T-cell (primary cell): ENCODE measurements at regions not wholly inside any gene's neighbourhood (a gene's known extent, or its start where the extent isn't known, plus 50 kb on each side); places are given as distances from the start of the nearest gene placed in this dataset.

Experiments used
- ATAC-seq, 4 experiments: fragments of 200-7000 bp in 3 of 4; fragments of 150-1000 bp in 1 of 4; cut with Tn5 transposase; replicated peaks in 1 of 4; 1 replicate in 3 of 4; 2 replicates in 1 of 4; pipeline ENCODE4 v1.10.0; 2021; ENCODE audit warnings: moderate library complexity in 3 of 4, mild to moderate bottlenecking in 2 of 4, moderate number of reproducible peaks in 1 of 4
- CTCF ChIA-PET, 2 donors: fragments of 300-600 bp; sonication (Branson Sonifier 250); formaldehyde crosslinking; loops; one replicate each; lab custom pipeline; 2022; ENCODE audit warnings: antibody characterized with exemption in 2 of 2; lab: Charles Lee
- POLR2A ChIA-PET, 2 donors: fragments of 300-600 bp; sonication (Branson Sonifier 250); formaldehyde crosslinking; loops; one replicate each; lab custom pipeline; 2022; ENCODE audit warnings: antibody characterized with exemption in 2 of 2; lab: Charles Lee
- DNase-seq, 35 experiments: peaks; one replicate each; pipeline versions ENCODE4 v3.0.0 to v3.0.0-alpha.2; 2013 to 2023
- H3K27ac ChIP-seq: one replicate; pipeline ENCODE4 v1.5.1; 2013; ENCODE audit warnings: low read length
- H3K27me3 ChIP-seq, 2 experiments: replicated peaks in 1 of 2; 1 replicate in 1 of 2; 2 replicates in 1 of 2; pipeline versions ENCODE4 v1.6.1 to v1.7.0; 2013; ENCODE audit warnings: low read length in 1 of 2, mixed read lengths in 1 of 2; ENCODE audit not compliant: control insufficient read depth in 2 of 2, insufficient read depth in 2 of 2; ENCODE audit errors: extremely low read depth in 1 of 2
- H3K36me3 ChIP-seq, 2 donors: 1 replicate in 1 of 2; 2 replicates in 1 of 2; pipeline versions ENCODE4 v1.6.1 to v1.7.0; 2013; ENCODE audit warnings: low read length in 1 of 2; ENCODE audit not compliant: control insufficient read depth in 2 of 2, insufficient read depth in 1 of 2; ENCODE audit errors: extremely low read depth in 1 of 2
- H3K4me1 ChIP-seq, 2 experiments: 1 replicate in 1 of 2; 2 replicates in 1 of 2; pipeline versions ENCODE4 v1.6.1 to v1.7.0; 2013; ENCODE audit warnings: low read length in 2 of 2, mixed read lengths in 1 of 2; ENCODE audit not compliant: insufficient read depth in 2 of 2, control insufficient read depth in 1 of 2; ENCODE audit errors: extremely low read depth in 1 of 2
- H3K4me3 ChIP-seq, 2 donors: 1 replicate in 1 of 2; 2 replicates in 1 of 2; pipeline versions ENCODE4 v1.5.1 to v1.7.0; 2013; ENCODE audit warnings: mild to moderate bottlenecking in 2 of 2, low read length in 1 of 2, moderate library complexity in 1 of 2; ENCODE audit not compliant: control insufficient read depth in 1 of 2; ENCODE audit errors: extremely low read depth in 1 of 2
- H3K9me3 ChIP-seq: 2 replicates; pipeline ENCODE4 v1.7.0; 2013
- H3K27ac Mint-ChIP-seq, 2 donors: one replicate each; pipeline ENCODE4 v1.8.0; 2020 to 2021; ENCODE audit warnings: mild to moderate bottlenecking in 2 of 2, mixed read lengths in 2 of 2
- H3K27me3 Mint-ChIP-seq, 2 donors: one replicate each; pipeline ENCODE4 v1.8.0; 2021 to 2022; ENCODE audit warnings: mixed read lengths in 2 of 2
- H3K36me3 Mint-ChIP-seq: one replicate; pipeline ENCODE4 v1.8.0; 2021; ENCODE audit warnings: mixed read lengths
- H3K4me1 Mint-ChIP-seq, 3 donors: one replicate each; pipeline ENCODE4 v1.8.0; 2020 to 2022; ENCODE audit warnings: mixed read lengths in 3 of 3, mild to moderate bottlenecking in 1 of 3
- H3K4me3 Mint-ChIP-seq, 3 donors: one replicate each; pipeline ENCODE4 v1.8.0; 2020 to 2022; ENCODE audit warnings: mild to moderate bottlenecking in 3 of 3, mixed read lengths in 3 of 3, moderate library complexity in 3 of 3
- H3K9me3 Mint-ChIP-seq, 3 donors: one replicate each; pipeline ENCODE4 v1.8.0; 2020 to 2022; ENCODE audit warnings: mixed read lengths in 3 of 3
- WGBS: methylation state at CpG from one replicate; pipeline ENCODE4 v1.1.5; 2013; ENCODE audit warnings: missing lambda C conversion rate; ENCODE audit not compliant: insufficient coverage; 5-methylcytosine and 5-hydroxymethylcytosine counted together

DNA sequence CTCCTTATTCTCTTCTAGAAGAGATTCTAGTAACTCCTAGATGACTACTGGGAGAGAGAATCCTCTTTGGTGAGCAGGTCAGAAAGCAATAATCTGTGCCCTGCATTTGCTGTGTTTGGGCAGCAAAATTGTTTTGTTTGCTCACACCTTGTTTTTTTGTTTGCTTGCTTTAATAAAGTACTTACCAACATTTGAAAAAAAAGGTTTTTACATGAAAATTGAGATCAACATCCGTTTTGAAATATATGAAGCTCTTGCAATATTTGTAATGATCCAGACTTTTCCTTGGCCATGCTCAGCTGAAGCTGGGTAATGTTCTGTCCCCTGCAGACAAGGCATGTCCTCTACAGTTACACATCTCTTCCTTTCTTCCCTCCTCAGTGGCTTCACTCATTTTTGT, 62.2 kb downstream of the DIPK2A start:
- Histone ChIP-seq H3K4me1 (no peaks in the 10 kb centered on the region), H3K27me3 (no peaks in the 10 kb centered on the region), H3K4me3 (no peak overlapping the region), H3K9me3 (no peaks in the 10 kb centered on the region), H3K36me3 (no peaks in the 10 kb centered on the region), H3K27ac (no peak overlapping the region)
- Mint-ChIP-seq H3K36me3 (no peaks in the 10 kb centered on the region), H3K4me1 (peaks cover 0 to 8% (median 0%) of the 10 kb centered on the region in 3 donors), H3K27me3 (no peaks in the 10 kb centered on the region), H3K27ac (no peak overlapping the region), H3K9me3 (no peaks in the 10 kb centered on the region), H3K4me3 (no peak overlapping the region)
- 60% methylated on average over 1 of the region's 1 CpG for WGBS
- no peak for ATAC-seq
- DNase-seq = no peak
- ChIA-PET CTCF (no interaction called here), POLR2A (no interaction called here)

DNA sequence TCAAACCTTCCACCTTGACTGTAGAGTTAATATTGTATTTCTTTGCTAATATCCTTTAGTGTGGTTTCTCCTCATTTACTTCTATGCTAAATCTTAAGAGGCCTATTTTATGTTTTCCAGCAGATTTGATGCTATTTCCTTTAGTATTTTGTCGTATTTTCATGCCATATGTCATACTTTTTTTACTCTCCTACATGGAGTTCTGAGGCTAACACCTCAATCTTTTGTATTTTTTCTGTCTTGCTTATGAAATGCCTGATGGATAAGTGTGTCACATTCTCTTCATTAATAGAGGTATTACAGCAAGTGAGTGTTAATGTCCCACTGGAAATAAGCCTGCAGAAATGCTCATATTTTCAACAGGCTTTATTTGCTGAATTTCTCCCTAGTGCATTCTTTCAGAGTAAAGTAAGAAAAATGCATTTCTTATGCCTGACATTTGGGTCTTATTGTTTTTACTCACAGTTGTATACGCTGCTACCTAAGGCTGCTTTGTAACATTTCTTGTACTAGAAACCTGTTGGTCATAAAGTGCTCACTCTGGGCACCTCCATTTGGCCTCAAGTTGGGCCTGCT, 63.2 kb downstream of the DIPK2A start:
- ChIA-PET CTCF (no interaction called here), POLR2A (no interaction called here)
- Histone ChIP-seq H3K36me3 (no peaks in the 10 kb centered on the region), H3K4me3 (no peak overlapping the region), H3K27ac (no peak overlapping the region), H3K9me3 (no peaks in the 10 kb centered on the region), H3K4me1 (no peaks in the 10 kb centered on the region), H3K27me3 (no peaks in the 10 kb centered on the region)
- Mint-ChIP-seq H3K4me1 (peaks cover 0 to 8% (median 0%) of the 10 kb centered on the region in 3 donors), H3K4me3 (no peak overlapping the region), H3K9me3 (no peaks in the 10 kb centered on the region), H3K27ac (no peak overlapping the region), H3K36me3 (no peaks in the 10 kb centered on the region), H3K27me3 (peaks cover 3 to 4% of the 10 kb centered on the region in 2 donors)
- WGBS = 100% methylated on average over 1 of the region's 2 CpGs
- DNase-seq (no peak), ATAC-seq (no peak)

DNA sequence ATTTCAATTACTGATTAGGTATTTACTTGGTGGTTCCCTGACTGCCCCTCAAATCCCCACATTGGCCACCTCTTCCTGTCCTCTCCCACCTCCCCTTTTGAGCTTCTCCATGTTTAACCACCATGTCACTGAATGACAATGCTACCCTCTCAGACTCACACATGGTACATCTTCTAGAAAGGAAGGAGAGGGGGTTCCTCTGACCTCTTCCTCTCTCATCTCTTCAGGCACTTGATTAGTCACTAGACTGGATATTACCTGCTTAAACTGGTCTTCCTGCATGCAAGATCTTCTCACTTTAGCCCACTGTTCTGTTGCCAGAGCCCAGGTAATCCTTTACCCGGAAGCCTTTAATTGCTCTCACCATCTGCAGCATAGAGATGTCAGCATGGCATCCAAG, 64.9 kb downstream of the DIPK2A start:
- Histone ChIP-seq H3K27ac (no peak overlapping the region), H3K4me3 (no peak overlapping the region), H3K9me3 (no peaks in the 10 kb centered on the region), H3K4me1 (no peaks in the 10 kb centered on the region), H3K36me3 (no peaks in the 10 kb centered on the region), H3K27me3 (no peaks in the 10 kb centered on the region)
- Mint-ChIP-seq H3K4me1 (peaks cover 0 to 8% (median 0%) of the 10 kb centered on the region in 3 donors), H3K36me3 (no peaks in the 10 kb centered on the region), H3K9me3 (no peaks in the 10 kb centered on the region), H3K4me3 (no peak overlapping the region), H3K27me3 (peaks cover 3 to 10% of the 10 kb centered on the region in 2 donors), H3K27ac (no peak overlapping the region)
- no CpG with 5 or more reads among the region's 1 CpG for WGBS
- ATAC-seq = no peak
- ChIA-PET CTCF (no interaction called here), POLR2A (no interaction called here)
- DNase-seq = no peak

DNA sequence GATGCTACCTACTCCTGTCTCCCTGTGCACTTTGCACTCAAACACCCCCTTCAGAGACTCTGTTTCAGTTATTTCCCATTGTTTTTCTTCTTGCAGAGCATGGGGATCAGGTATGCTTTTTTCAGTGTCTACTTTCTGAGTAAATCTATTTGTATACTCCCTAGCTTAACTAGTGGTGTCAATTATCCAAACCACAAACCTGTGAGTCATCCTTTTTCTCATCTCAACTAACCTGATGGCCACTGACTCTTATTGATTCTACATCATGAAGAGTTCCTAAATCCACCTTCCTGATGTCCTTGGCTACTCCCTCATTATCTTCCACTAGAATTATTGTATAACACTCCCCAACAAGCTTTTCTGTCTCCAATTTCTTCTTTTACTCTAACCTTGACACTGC, 68.0 kb downstream of the DIPK2A start:
- no peak overlapping the region for H3K27ac ChIP-seq
- Mint-ChIP-seq H3K9me3 (no peaks in the 10 kb centered on the region), H3K27ac (no peak overlapping the region), H3K4me3 (no peak overlapping the region), H3K4me1 (no peaks in the 10 kb centered on the region), H3K27me3 (peaks cover 3 to 17% of the 10 kb centered on the region in 2 donors), H3K36me3 (no peaks in the 10 kb centered on the region)
- DNase-seq (no peak), ATAC-seq (no peak)
- H3K4me3 ChIP-seq = no peak overlapping the region
- no peaks in the 10 kb centered on the region for H3K9me3 ChIP-seq
- H3K36me3 ChIP-seq = no peaks in the 10 kb centered on the region
- H3K27me3 ChIP-seq = no peaks in the 10 kb centered on the region
- CTCF ChIA-PET = no interaction called here
- H3K4me1 ChIP-seq = no peaks in the 10 kb centered on the region
- POLR2A ChIA-PET = no interaction called here

DNA sequence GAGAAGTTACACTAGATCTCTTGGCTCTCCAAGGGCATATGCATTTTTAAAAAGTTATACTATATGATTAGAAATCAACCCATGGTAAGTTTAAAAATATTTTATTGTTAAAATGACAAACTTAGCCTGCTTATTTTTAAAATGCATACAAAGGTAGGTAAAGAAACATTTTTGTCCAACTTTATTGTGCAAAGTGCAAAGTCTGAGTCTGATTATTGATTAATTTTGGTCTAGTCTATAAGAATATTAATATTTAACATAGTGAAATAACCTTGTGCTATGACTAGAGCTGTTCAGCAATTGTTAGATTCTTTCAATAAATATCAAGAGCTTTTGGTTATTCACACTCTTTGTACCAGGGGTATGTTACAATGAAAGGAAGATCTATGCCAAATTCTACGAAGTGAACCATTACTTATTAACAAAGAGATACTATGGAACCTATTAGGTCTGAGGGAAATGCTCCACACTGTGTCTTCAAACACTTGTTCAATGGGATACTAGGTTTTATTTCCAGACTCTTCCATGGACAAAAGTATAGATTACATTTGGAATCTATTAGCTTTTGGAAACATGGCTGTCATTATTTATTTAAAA, 70.4 kb downstream of the DIPK2A start:
- Mint-ChIP-seq H3K36me3 (no peaks in the 10 kb centered on the region), H3K4me3 (no peak overlapping the region), H3K4me1 (no peaks in the 10 kb centered on the region), H3K27me3 (peaks cover 3 to 17% of the 10 kb centered on the region in 2 donors), H3K27ac (no peak overlapping the region), H3K9me3 (no peaks in the 10 kb centered on the region)
- Histone ChIP-seq H3K27ac (no peak overlapping the region), H3K27me3 (no peaks in the 10 kb centered on the region), H3K36me3 (no peaks in the 10 kb centered on the region), H3K9me3 (no peaks in the 10 kb centered on the region), H3K4me3 (no peak overlapping the region), H3K4me1 (no peaks in the 10 kb centered on the region)
- ChIA-PET POLR2A (no interaction called here), CTCF (no interaction called here)
- no peak for ATAC-seq
- WGBS = no CpG with 5 or more reads among the region's 1 CpG
- no peak for DNase-seq

DNA sequence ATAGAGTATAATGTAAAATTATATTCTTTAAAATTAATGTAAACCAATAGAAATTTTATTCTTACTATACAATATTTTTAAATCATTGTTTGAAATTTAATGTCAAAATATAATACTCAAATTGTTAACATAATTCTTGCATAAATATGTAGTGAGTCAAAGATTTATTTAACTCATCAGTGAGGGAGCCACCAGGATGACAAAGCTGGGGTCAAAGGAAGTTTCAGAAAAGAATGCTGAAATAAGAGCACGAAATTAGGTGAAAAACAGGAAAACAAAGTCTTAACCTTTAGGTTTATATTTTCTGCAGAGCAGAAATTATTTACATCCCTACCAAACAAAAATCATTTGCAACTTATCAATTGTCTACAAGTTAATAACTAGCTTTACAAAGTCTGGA, 74.1 kb downstream of the DIPK2A start:
- no peaks in the 10 kb centered on the region for H3K4me1 Mint-ChIP-seq
- no peaks in the 10 kb centered on the region for H3K36me3 Mint-ChIP-seq
- ChIA-PET CTCF (no interaction called here), POLR2A (no interaction called here)
- peaks cover 0 to 12% of the 10 kb centered on the region in 2 donors for H3K27me3 Mint-ChIP-seq
- no peaks in the 10 kb centered on the region for H3K9me3 Mint-ChIP-seq
- no peaks in the 10 kb centered on the region for H3K9me3 ChIP-seq
- H3K27me3 ChIP-seq = no peaks in the 10 kb centered on the region
- no peak overlapping the region for H3K4me3 Mint-ChIP-seq
- WGBS = no CpG with 5 or more reads among the region's 1 CpG
- H3K4me1 ChIP-seq = no peaks in the 10 kb centered on the region
- H3K27ac ChIP-seq = no peak overlapping the region
- no peak overlapping the region for H3K27ac Mint-ChIP-seq
- no peak overlapping the region for H3K4me3 ChIP-seq
- no peak for DNase-seq
- ATAC-seq = no peak
- no peaks in the 10 kb centered on the region for H3K36me3 ChIP-seq

DNA sequence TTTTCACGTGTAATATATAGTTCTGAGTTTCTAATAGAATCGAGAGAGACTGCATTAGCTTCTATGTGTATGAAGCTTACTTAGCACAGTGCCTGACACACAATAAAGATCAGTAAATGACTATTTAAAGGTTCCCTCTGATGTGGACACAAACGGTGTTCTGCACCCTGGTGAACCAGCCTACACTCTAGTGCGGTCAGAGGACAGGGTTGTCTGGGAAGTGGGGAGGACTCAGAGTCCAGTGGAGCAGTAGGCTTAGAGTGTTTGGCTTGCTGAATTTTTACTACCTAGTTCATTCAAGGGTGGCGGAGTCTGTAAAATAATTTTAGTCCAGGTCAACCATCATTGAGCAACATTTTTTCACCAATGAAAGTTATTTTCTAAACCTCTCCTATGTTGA, 77.8 kb downstream of the DIPK2A start:
- CTCF ChIA-PET = no interaction called here
- no peaks in the 10 kb centered on the region for H3K9me3 ChIP-seq
- H3K9me3 Mint-ChIP-seq = no peaks in the 10 kb centered on the region
- no peak overlapping the region for H3K4me3 ChIP-seq
- DNase-seq (no peak), ATAC-seq (no peak)
- H3K36me3 Mint-ChIP-seq = no peaks in the 10 kb centered on the region
- no peaks in the 10 kb centered on the region for H3K27me3 ChIP-seq
- H3K27me3 Mint-ChIP-seq = no peaks in the 10 kb centered on the region
- POLR2A ChIA-PET = no interaction called here
- no peak overlapping the region for H3K27ac Mint-ChIP-seq
- H3K4me1 Mint-ChIP-seq = no peaks in the 10 kb centered on the region
- no peak overlapping the region for H3K4me3 Mint-ChIP-seq
- H3K36me3 ChIP-seq = no peaks in the 10 kb centered on the region
- H3K4me1 ChIP-seq = no peaks in the 10 kb centered on the region
- H3K27ac ChIP-seq = no peak overlapping the region
- 100% methylated on average over 1 of the region's 5 CpGs for WGBS
